Activated T-helper 17 cell treated with anti-CD3 and anti-CD28 coated beads, Interleukin-2, amount 50 U/mL, for 72 hours (primary cell): ENCODE measurements at regions not wholly inside any gene's neighbourhood (a gene's known extent, or its start where the extent isn't known, plus 50 kb on each side); places are given as distances from the start of the nearest gene placed in this dataset.

Experiments
- ATAC-seq: fragments of 150-1000 bp; cut with Tn5 transposase; replicated peaks from 2 replicates; pipeline ENCODE4 v1.10.0; 2021; ENCODE audit warnings: mild to moderate bottlenecking, moderate library complexity
- H3K27ac Mint-ChIP-seq: one replicate; pipeline ENCODE4 v1.8.0; 2022; ENCODE audit warnings: mixed read lengths
- H3K27me3 Mint-ChIP-seq: one replicate; pipeline ENCODE4 v1.8.0; 2022; ENCODE audit warnings: mixed read lengths
- H3K36me3 Mint-ChIP-seq: one replicate; pipeline ENCODE4 v1.8.0; 2022; ENCODE audit warnings: low read depth, mild to moderate bottlenecking, mixed read lengths
- H3K4me1 Mint-ChIP-seq: one replicate; pipeline ENCODE4 v1.8.0; 2022; ENCODE audit warnings: mixed read lengths
- H3K4me3 Mint-ChIP-seq: one replicate; pipeline ENCODE4 v1.8.0; 2022; ENCODE audit warnings: mild to moderate bottlenecking, mixed read lengths
- H3K9me3 Mint-ChIP-seq: one replicate; pipeline ENCODE4 v1.8.0; 2022; ENCODE audit warnings: mixed read lengths

DNA sequence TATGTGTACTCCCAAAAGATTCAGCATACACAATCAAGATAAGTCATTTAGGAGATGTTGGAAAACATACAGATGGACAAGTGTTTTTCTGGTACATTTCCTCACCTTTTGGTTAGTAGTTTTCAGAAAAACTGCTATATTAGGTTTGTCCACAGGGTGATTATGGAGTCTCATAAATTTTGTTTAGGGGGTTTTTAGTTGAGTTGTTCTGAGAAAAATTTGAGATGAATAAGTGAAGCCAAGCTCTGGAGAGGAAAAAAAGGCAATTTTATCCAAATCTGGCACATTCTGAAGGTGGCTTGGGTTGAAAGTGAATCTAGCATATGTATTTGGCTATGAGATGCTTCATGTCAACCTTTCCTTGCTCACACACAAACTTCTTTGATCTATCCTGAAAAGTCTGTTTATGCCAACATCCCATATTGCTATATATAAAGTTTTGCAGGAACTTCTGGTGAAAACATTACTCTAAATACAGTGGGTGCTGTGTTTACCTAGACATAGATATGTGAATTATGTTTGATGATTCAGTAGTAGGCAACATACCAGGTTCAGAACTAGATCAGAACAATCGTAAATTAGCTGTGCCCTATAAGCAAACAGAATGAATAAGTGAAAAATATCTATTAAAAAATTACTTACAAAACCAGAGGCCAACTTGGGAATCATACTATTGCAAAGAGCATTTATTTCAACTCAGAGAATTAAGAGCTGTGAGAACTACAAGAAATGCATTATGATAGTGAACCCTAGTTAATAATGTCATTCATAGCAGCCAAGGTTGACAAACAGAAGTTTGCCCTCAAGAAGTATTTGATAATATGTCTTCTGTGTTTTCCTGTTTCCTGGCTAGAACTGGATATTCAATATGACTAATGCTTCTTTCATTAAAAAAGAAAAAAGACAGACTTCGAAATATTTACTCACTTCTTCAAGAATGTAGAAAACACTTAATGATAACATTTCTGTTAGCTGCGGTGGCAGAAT, 552.0 kb downstream of the IRS1 start:
- ATAC-seq, result no peak
- no peaks in the 10 kb centered on the region for H3K36me3 Mint-ChIP-seq
- H3K9me3 Mint-ChIP-seq, result peaks cover 4% of the 10 kb centered on the region
- no peaks in the 10 kb centered on the region for H3K4me1 Mint-ChIP-seq
- peaks cover 17% of the 10 kb centered on the region for H3K27me3 Mint-ChIP-seq
- no peak overlapping the region for H3K27ac Mint-ChIP-seq
- H3K4me3 Mint-ChIP-seq, result no peak overlapping the region

DNA sequence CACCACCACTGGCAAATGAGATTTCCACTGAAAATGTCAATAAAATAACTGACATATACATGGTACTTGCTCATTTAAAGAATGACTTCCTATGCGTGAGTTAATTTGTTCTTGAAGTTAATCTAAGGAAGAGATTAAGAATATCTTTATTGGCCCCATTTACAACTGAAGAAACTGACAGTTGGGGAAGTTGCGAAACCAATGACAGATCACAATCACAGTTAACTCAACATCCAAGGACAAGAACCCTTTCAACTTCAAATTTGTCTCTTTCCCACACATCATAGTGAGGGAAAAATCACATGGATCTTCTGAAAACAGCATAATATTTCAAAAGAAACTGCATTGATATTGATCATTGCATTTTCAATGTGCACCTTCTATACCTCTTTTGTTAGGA, 565.4 kb downstream of the IRS1 start:
- Mint-ChIP-seq H3K9me3 (no peaks in the 10 kb centered on the region), H3K27me3 (peaks cover 14% of the 10 kb centered on the region), H3K4me3 (no peak overlapping the region), H3K36me3 (no peaks in the 10 kb centered on the region), H3K4me1 (no peaks in the 10 kb centered on the region), H3K27ac (no peak overlapping the region)
- ATAC-seq, result no peak

DNA sequence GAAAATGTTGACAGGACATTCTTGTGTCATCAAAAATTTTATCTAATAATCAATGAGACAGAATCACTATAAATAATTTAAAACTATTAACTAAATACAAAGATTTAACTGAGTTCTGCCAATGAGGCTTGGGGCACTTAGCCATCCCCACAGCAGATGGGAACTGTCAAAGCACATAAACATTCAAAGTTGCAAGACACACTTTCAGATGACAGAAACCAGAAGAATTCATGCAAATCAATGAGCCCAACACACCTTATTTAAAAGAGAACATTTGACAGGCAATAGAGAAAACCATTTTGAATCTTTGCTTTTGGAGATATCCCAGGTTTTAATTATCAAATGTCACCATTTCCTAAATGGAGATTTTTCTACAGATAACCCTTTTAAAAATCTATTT, 566.2 kb downstream of the IRS1 start:
- H3K36me3 Mint-ChIP-seq, result no peaks in the 10 kb centered on the region
- H3K27me3 Mint-ChIP-seq, result peaks cover 14% of the 10 kb centered on the region
- no peaks in the 10 kb centered on the region for H3K4me1 Mint-ChIP-seq
- ATAC-seq, result no peak
- H3K4me3 Mint-ChIP-seq, result no peak overlapping the region
- no peak overlapping the region for H3K27ac Mint-ChIP-seq
- H3K9me3 Mint-ChIP-seq, result no peaks in the 10 kb centered on the region

DNA sequence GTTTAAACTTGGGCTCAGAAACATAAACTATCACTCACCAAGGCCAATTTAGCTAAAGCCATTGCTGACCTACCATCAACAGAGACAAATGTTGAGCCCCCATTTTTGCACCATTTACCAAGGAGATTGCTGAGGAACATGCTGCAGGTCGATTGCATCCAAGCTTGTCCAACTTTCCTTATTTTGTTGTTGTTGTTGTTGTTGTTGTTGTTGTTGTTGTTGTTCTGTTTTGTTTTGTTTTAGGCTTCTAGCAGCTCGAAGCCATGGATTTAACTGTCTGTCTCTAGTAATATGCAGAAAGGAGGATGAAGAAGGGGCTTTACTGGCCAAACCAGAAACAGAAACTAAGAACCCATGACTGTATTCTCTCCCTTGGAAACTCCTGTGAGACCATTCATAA, 571.5 kb downstream of the IRS1 start:
- H3K9me3 Mint-ChIP-seq, result no peaks in the 10 kb centered on the region
- no peak overlapping the region for H3K4me3 Mint-ChIP-seq

DNA sequence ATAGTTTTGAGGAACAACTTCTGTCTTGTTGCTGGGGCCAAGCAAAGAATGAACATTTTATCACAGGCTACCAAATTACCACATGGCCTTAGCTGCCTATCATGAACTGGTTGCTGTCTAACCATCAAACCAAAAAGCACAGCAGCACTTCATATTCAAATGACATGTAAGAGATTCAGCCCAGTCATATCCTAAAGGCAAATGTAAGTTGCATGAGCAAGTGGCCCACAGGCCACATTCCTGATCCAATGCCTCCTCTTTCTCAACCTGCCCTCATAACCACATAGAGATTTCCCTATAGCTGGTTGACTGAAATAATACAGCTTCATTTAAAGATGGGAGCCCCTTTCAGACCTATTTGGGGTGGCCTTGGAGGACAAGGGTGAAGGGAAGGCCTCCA, 572.3 kb downstream of the IRS1 start:
- H3K9me3 Mint-ChIP-seq, result no peaks in the 10 kb centered on the region

More for the DNA sequence above, 571.5 kb downstream of the IRS1 start:
- Mint-ChIP-seq H3K36me3 (no peaks in the 10 kb centered on the region), H3K27ac (no peak overlapping the region), H3K4me1 (no peaks in the 10 kb centered on the region), H3K27me3 (peaks cover 17% of the 10 kb centered on the region)
- no peak for ATAC-seq

DNA sequence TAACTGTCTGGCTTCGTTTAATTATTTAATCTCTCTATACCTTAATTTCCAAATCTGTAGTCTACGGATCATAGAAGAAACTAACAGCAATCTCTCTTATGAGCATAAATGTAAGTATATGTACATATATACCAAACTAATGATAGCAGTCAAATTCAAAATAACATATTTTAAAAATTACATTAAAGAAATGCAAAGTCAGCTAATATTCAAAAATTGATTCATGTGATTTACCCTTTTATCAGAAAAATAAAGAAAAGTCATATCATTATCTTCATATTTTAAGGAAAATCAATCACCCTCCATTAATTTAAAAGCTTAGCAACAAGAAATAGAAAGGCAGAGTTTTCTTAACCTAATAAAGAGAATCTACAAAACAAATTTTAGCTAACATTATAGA, 575.9 kb downstream of the IRS1 start:
- no peaks in the 10 kb centered on the region for H3K36me3 Mint-ChIP-seq
- no peak overlapping the region for H3K4me3 Mint-ChIP-seq
- H3K27ac Mint-ChIP-seq, result no peak overlapping the region
- no peaks in the 10 kb centered on the region for H3K4me1 Mint-ChIP-seq
- no peak for ATAC-seq
- no peaks in the 10 kb centered on the region for H3K9me3 Mint-ChIP-seq
- H3K27me3 Mint-ChIP-seq, result peaks cover 13% of the 10 kb centered on the region

More for the DNA sequence above, 572.3 kb downstream of the IRS1 start:
- peaks cover 19% of the 10 kb centered on the region for H3K27me3 Mint-ChIP-seq
- H3K4me3 Mint-ChIP-seq, result no peak overlapping the region
- no peaks in the 10 kb centered on the region for H3K36me3 Mint-ChIP-seq
- no peaks in the 10 kb centered on the region for H3K4me1 Mint-ChIP-seq
- ATAC-seq, result no peak
- no peak overlapping the region for H3K27ac Mint-ChIP-seq

DNA sequence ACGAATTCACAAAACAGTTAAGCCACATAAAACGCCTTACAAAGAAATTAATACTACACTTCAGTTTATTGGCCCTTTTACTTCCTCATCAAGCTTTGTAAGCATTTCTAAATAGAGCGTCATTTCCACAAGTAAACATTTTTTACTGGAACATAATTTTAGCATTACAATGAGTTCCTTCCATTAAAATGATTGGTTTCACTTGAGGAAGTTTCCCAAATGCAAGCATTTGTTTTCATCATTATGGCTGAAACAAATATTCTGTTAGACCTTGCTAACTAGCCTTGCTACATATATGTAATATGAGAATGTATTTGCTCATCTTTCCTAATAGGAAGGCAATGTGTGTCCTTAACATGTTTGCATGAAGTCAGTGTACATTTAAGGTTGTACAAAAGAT, 579.1 kb downstream of the IRS1 start:
- H3K4me3 Mint-ChIP-seq, result no peak overlapping the region
- no peak for ATAC-seq
- no peaks in the 10 kb centered on the region for H3K9me3 Mint-ChIP-seq
- H3K36me3 Mint-ChIP-seq, result no peaks in the 10 kb centered on the region
- H3K27me3 Mint-ChIP-seq, result peaks cover 13% of the 10 kb centered on the region
- H3K4me1 Mint-ChIP-seq, result no peaks in the 10 kb centered on the region
- H3K27ac Mint-ChIP-seq, result no peak overlapping the region

DNA sequence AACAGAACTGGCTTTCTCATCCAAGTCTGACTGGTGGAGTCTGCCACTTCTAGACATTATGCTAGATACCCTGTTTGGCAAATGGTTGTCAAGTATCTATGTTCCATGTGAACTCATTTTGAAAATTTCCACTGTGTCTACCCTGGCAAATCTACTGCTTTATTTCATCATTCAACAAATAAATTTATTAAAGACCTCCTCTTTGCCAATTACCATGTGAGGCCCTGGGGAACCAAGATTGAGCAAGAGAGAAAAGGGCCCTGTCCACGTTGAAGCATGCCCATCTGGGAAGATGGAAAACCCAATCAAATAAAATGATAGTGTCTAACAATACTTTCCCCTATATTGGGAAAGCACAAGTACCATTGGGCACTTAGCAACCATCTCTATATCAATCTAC, 582.4 kb downstream of the IRS1 start:
- H3K27ac Mint-ChIP-seq, result no peak overlapping the region
- no peak for ATAC-seq
- H3K36me3 Mint-ChIP-seq, result no peaks in the 10 kb centered on the region
- H3K9me3 Mint-ChIP-seq, result no peaks in the 10 kb centered on the region
- H3K4me3 Mint-ChIP-seq, result no peak overlapping the region
- peaks cover 8% of the 10 kb centered on the region for H3K27me3 Mint-ChIP-seq
- H3K4me1 Mint-ChIP-seq, result no peaks in the 10 kb centered on the region

DNA sequence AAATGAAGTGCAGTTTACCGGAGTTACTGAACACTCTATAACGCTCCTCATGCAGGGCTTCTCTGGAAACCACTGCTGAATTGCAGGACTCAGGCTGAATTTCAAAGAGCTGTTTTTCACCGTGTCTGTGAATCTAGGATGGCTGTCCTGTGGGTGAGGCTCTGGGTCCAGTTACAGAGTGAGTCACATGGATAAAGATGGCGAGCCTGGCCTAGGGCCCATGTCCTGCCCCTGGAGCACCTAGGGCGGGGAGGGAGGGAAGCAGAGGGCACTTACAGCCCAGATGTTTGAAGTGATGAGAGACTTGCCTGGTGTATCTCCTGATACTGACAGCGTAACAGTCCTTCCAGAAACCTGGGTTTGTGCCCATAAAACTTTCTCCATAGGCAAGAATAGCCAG, 583.0 kb downstream of the IRS1 start:
- Mint-ChIP-seq H3K4me1 (no peaks in the 10 kb centered on the region), H3K36me3 (no peaks in the 10 kb centered on the region), H3K27me3 (peaks cover 9% of the 10 kb centered on the region), H3K27ac (no peak overlapping the region), H3K4me3 (no peak overlapping the region), H3K9me3 (no peaks in the 10 kb centered on the region)
- no peak for ATAC-seq

DNA sequence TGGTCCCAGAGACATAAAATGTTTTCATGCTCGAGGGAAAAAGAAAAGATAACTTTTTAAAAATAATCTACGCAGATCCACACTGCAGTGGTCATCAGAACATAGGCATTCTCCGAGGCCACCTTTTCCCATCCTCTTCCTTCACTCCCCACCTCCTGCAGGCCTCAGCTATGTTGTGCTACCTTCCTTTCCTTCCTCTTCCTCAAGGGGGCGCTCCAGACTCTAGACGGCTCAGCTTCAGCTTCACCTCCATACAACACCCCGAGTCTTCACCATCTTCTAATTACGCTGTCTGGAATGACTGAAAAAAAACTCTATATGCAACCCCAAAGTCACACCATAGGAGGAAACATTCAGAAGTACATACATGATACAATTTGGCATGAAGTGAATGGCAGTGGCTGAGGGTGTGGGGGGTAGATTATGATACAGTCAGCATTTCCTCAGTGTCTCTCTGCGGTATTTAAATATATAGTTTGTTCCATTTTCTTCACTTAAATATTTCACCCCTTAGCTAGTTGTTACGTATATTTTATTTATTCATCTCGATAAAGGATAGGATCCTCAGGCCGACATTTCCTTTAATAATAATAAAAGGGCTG, 583.6 kb downstream of the IRS1 start:
- peak; percentile 76 for ATAC-seq
- Mint-ChIP-seq H3K27ac (no peak overlapping the region), H3K4me1 (no peaks in the 10 kb centered on the region), H3K36me3 (no peaks in the 10 kb centered on the region), H3K27me3 (peaks cover 9% of the 10 kb centered on the region), H3K4me3 (no peak overlapping the region), H3K9me3 (no peaks in the 10 kb centered on the region)

DNA sequence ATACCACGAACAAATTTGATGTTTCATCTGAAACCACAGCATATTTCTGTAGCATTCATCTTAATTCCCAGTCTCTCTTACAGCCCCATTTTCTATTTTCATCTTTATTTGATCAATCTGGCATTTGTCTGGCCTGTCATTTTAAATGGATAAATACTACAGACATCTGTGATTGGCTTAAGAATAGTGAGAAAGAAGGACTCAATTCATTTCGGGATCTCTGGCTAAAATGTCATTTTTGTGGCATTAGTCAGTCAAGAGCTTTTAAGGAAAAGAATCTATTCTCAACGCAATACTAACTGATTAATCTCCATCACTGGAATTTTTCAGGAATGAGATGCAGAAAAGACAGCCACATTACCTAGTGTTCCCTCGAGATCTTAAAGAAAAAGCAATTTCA, 585.9 kb downstream of the IRS1 start:
- Mint-ChIP-seq H3K9me3 (no peaks in the 10 kb centered on the region), H3K4me3 (no peak overlapping the region), H3K27ac (no peak overlapping the region), H3K36me3 (no peaks in the 10 kb centered on the region), H3K4me1 (no peaks in the 10 kb centered on the region), H3K27me3 (peaks cover 4% of the 10 kb centered on the region)
- ATAC-seq, result no peak

DNA sequence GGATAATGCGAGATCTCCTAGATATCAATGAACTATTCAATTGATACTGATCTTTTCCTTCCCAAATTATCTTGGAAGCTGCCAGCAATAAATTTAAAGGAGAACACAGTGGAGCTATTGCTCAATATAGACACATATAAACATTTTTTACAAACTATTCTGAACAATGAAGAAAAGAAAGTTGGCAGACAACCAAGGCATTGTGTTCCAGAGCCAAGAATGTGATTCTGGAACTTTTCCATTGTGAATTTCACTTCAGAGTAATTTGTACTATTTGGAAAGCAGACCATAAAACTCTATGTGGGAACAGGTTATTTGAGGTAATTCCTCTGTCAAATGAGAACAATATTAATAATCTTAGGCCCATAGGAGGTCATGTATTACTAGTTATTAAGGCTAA, 588.2 kb downstream of the IRS1 start:
- no peak overlapping the region for H3K27ac Mint-ChIP-seq
- H3K4me1 Mint-ChIP-seq, result no peaks in the 10 kb centered on the region
- no peak overlapping the region for H3K4me3 Mint-ChIP-seq
- peaks cover 15% of the 10 kb centered on the region for H3K27me3 Mint-ChIP-seq
- H3K36me3 Mint-ChIP-seq, result no peaks in the 10 kb centered on the region
- ATAC-seq, result no peak
- H3K9me3 Mint-ChIP-seq, result no peaks in the 10 kb centered on the region

DNA sequence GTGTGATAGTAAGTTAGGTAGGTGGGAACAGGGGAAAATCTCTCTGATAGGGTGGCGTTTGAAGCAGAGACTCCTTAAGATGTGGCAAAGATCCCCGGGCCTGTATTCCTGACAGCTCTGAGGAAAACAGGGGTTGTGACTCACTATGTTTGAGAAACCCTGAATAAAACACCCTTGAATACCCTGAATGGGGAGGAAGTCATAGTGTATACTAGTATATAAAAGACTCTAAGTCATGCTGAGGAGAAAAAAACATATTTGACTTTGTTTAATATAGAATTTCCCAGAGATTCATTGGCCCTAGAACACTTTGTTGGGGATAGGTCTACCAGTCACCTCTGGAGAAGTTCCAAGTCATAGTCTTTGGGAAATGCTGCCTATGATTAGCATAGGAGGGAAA, 590.9 kb downstream of the IRS1 start:
- peaks cover 18% of the 10 kb centered on the region for H3K27me3 Mint-ChIP-seq
- no peak overlapping the region for H3K27ac Mint-ChIP-seq
- no peak for ATAC-seq
- H3K36me3 Mint-ChIP-seq, result no peaks in the 10 kb centered on the region
- no peaks in the 10 kb centered on the region for H3K4me1 Mint-ChIP-seq
- no peaks in the 10 kb centered on the region for H3K9me3 Mint-ChIP-seq
- no peak overlapping the region for H3K4me3 Mint-ChIP-seq

DNA sequence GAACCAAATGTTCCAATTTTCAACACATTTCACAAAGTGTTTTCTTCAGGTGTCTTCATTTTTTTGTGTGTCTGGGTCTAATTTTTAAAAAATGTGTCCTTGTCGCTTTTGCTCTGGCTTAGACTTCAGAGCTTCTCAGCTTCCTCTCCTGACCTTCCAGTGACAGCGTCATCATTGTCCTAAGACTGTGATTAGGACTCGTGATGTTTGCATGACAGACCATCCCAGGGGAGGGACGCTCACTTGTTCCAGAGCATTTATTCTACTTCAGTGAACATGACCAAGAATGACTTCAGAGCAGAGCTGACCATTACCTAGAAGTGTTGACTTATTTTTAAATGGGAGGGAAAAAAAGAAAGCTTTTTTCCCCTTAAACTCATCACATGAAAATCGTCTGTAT, 591.9 kb downstream of the IRS1 start:
- Mint-ChIP-seq H3K36me3 (no peaks in the 10 kb centered on the region), H3K4me3 (no peak overlapping the region), H3K27ac (no peak overlapping the region), H3K27me3 (peaks cover 18% of the 10 kb centered on the region), H3K4me1 (no peaks in the 10 kb centered on the region), H3K9me3 (no peaks in the 10 kb centered on the region)
- ATAC-seq, result no peak

DNA sequence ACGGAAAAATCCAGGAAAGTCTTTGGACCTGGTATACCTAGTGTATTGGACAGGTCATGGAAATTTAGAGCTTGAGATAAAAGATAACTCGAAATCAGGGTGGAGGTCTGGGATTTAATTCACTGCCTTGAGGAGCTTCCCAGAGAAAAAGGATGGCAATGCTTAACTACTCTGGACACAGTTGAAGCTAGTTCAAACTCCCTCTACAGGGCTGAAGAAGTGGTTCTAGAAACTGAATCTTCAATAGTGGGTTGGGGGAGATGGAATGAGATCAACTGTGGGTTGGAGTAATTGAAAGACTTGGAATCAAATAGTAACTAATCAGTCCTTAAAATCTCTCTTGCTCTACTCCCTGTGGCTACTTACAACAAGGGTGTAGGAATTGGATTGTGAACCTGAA, 600.1 kb downstream of the IRS1 start:
- no peak overlapping the region for H3K4me3 Mint-ChIP-seq
- H3K9me3 Mint-ChIP-seq, result no peaks in the 10 kb centered on the region
- no peak for ATAC-seq
- peaks cover 2% of the 10 kb centered on the region for H3K27me3 Mint-ChIP-seq
- no peaks in the 10 kb centered on the region for H3K4me1 Mint-ChIP-seq
- no peak overlapping the region for H3K27ac Mint-ChIP-seq
- H3K36me3 Mint-ChIP-seq, result no peaks in the 10 kb centered on the region
